ENCODE measurements at regions not wholly inside any gene's neighbourhood (a gene's known extent, or its start where the extent isn't known, plus 50 kb on each side); places are given as distances from the start of the nearest gene placed in this dataset.
"Not testable (repeated sequence)": the region's sequence is repeated elsewhere in the genome, so short reads cannot be mapped to it uniquely, and the experiment has no call there.

DNA sequence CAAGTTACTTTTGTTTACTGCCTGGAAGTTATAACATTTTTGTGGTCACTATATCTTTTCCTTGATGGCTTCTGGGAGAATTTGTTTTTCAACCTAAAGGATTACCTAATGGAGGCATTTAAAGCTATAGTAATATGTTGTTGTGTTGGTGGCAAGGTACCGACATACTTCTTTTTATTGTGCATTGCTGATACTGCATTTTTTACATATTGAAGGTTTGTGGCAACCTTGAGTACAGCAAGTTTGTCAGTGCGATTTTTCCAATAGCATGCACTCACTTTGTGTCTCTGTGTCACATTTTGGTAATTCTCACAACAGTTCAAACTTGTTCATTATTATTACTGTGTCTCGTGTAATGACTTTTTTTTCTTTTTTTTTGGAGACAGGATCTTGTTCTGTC is 246.3 kb downstream of the LRRC70 start:
- Histone ChIP-seq H3K4me1 (ENCODE audit: control insufficient read depth in 1 of 2, insufficient read depth in 2 of 2, low read length in 2 of 2) (no peaks in the 10 kb centered on the region), H3K9me3 (ENCODE audit: control insufficient read depth, low read length) (no peaks in the 10 kb centered on the region), H3K27ac (ENCODE audit: low read depth in 1 of 2, low read length in 2 of 2) (no peak overlapping the region), H3K4me3 (ENCODE audit: low read length in 2 of 2) (no peak overlapping the region), H3K36me3 (ENCODE audit: control insufficient read depth in 1 of 2, insufficient read depth in 2 of 2, low read length in 1 of 2) (no peaks in the 10 kb centered on the region), H3K27me3 (ENCODE audit: control insufficient read depth in 1 of 2, insufficient read depth in 2 of 2, low read length in 1 of 2) (no peaks in the 10 kb centered on the region)
- intact Hi-C loops (cut with DNase I), result no loop called here
- ATAC-seq (ENCODE audit: low FRiP score) (no peak), DNase-seq (no peak)
- 84 to 89% methylated on average over 3 of the region's 3 CpGs for WGBS, 2 donors

DNA sequence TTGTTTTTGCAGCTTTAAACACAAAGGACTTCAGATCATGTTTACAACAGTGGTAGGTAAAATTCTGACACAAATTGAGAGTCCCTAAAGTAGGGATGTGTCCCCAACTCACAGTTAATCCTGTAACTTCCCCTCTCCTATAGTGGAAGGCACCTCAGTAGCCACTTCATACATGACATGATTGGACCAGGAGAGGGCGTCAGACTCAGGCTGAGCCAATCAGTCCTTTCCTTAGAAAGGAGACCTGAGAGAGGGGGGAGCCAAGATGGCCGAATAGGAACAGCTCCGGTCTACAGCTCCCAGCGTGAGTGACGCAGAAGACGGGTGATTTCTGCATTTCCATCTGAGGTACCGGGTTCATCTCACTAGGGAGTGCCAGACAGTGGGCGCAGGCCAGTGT is 238.4 kb downstream of the LRRC70 start:
- ATAC-seq (ENCODE audit: low FRiP score); H3K9me3 ChIP-seq (ENCODE audit: control insufficient read depth, low read length); H3K36me3 ChIP-seq (ENCODE audit: control insufficient read depth in 1 of 2, insufficient read depth in 2 of 2, low read length in 1 of 2); intact Hi-C loops (cut with DNase I); H3K27me3 ChIP-seq (ENCODE audit: control insufficient read depth in 1 of 2, insufficient read depth in 2 of 2, low read length in 1 of 2); H3K4me1 ChIP-seq (ENCODE audit: control insufficient read depth in 1 of 2, insufficient read depth in 2 of 2, low read length in 2 of 2); H3K4me3 ChIP-seq (ENCODE audit: low read length in 2 of 2); H3K27ac ChIP-seq (ENCODE audit: low read depth in 1 of 2, low read length in 2 of 2); DNase-seq: not testable (repeated sequence)
- WGBS, 2 donors, result 75 to 93% methylated on average over 3 to 6 of the region's 8 CpGs

DNA sequence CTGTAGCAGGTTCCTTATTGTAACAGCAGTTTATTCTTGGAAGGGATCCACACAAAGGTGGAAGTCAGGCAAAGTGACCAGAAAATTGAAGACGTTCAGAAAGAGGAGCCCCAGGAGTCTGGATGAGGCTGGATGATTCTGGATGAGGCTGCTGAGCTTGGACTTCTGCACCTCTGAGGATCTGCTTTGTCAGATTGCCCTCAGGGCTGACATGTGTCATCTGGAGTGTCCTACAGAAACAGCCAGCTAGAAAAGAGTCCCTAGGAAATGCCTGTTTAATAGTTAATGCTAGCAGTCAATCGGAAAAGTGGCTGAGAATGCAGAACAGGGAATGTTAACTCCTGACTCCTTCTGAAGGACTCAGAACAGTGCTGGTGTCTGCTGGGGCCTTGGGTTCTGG is 236.4 kb downstream of the LRRC70 start:
- Histone ChIP-seq H3K27ac (ENCODE audit: low read depth in 1 of 2, low read length in 2 of 2) (no peak overlapping the region), H3K9me3 (ENCODE audit: control insufficient read depth, low read length) (no peaks in the 10 kb centered on the region), H3K36me3 (ENCODE audit: control insufficient read depth in 1 of 2, insufficient read depth in 2 of 2, low read length in 1 of 2) (no peaks in the 10 kb centered on the region), H3K4me1 (ENCODE audit: control insufficient read depth in 1 of 2, insufficient read depth in 2 of 2, low read length in 2 of 2) (peaks cover 0 to 2% of the 10 kb centered on the region in 2 donors), H3K27me3 (ENCODE audit: control insufficient read depth in 1 of 2, insufficient read depth in 2 of 2, low read length in 1 of 2) (no peaks in the 10 kb centered on the region), H3K4me3 (ENCODE audit: low read length in 2 of 2) (no peak overlapping the region)
- DNase-seq, result no peak
- ATAC-seq (ENCODE audit: low FRiP score), result no peak
- intact Hi-C loops (cut with DNase I), result no loop called here
- WGBS, 2 donors, result 54 to 64% methylated on average over 2 of the region's 2 CpGs

DNA sequence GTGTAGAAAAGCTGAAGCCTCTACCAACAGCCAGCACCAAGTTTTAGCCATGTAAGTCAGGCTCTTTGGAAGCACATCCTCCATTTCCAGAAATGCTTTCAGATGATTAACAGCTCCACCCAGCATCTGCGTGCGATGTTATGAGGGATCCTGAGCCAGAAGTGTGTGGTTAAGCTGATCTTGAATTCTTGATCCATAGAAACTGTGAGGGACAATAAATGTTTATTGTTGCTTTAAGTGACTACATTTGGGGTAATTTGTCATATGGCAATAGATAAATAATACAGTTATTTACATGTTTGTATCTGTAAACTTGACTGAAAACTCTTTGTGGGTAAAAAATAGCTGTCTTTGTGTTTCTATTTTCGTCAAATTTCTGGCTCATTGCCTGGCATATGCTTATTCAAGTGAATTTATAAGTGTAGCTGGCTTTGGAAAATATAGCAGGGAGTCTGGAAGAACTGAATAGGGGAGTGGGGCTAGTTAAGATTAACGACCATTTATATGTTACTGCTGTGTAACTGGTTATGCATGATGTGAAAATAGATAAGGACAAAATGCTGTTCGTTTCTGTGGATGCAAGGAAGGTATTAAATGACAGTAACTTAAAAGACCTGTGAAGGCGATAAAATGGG is 234.1 kb downstream of the LRRC70 start:
- Histone ChIP-seq H3K27ac (ENCODE audit: low read depth in 1 of 2, low read length in 2 of 2) (no peak overlapping the region), H3K36me3 (ENCODE audit: control insufficient read depth in 1 of 2, insufficient read depth in 2 of 2, low read length in 1 of 2) (no peaks in the 10 kb centered on the region), H3K4me3 (ENCODE audit: low read length in 2 of 2) (no peak overlapping the region), H3K9me3 (ENCODE audit: control insufficient read depth, low read length) (no peaks in the 10 kb centered on the region), H3K27me3 (ENCODE audit: control insufficient read depth in 1 of 2, insufficient read depth in 2 of 2, low read length in 1 of 2) (no peaks in the 10 kb centered on the region), H3K4me1 (ENCODE audit: control insufficient read depth in 1 of 2, insufficient read depth in 2 of 2, low read length in 2 of 2) (peaks cover 0 to 3% of the 10 kb centered on the region in 2 donors)
- DNase-seq (no peak), ATAC-seq (ENCODE audit: low FRiP score) (no peak)
- intact Hi-C loops (cut with DNase I), result no loop called here
- WGBS, 2 donors, result 17 to 21% methylated on average over 6 of the region's 6 CpGs

DNA sequence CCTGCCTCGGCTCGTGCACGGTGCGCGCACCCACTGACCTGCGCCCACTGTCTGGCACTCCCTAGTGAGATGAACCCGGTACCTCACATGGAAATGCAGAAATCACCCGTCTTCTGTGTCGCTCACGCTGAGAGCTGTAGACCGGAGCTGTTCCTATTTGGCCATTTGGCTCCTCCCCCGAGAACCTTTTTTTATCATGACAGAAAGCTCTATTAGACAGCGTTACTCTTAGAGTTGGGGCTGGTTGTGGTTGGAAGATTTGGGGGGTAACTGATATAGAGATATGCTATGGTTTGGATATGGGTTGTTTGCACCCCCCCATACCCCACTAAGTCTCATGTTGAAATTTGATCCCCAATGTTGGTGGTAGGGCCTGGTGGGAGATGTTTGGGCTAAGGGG is 226.2 kb downstream of the LRRC70 start:
- WGBS, 2 donors, result 80 to 97% methylated on average over 7 to 13 of the region's 13 CpGs
- DNase-seq; H3K36me3 ChIP-seq (ENCODE audit: control insufficient read depth in 1 of 2, insufficient read depth in 2 of 2, low read length in 1 of 2); intact Hi-C loops (cut with DNase I); H3K27ac ChIP-seq (ENCODE audit: low read depth in 1 of 2, low read length in 2 of 2); H3K9me3 ChIP-seq (ENCODE audit: control insufficient read depth, low read length); H3K4me1 ChIP-seq (ENCODE audit: control insufficient read depth in 1 of 2, insufficient read depth in 2 of 2, low read length in 2 of 2); H3K27me3 ChIP-seq (ENCODE audit: control insufficient read depth in 1 of 2, insufficient read depth in 2 of 2, low read length in 1 of 2); H3K4me3 ChIP-seq (ENCODE audit: low read length in 2 of 2); ATAC-seq (ENCODE audit: low FRiP score): not testable (repeated sequence)

DNA sequence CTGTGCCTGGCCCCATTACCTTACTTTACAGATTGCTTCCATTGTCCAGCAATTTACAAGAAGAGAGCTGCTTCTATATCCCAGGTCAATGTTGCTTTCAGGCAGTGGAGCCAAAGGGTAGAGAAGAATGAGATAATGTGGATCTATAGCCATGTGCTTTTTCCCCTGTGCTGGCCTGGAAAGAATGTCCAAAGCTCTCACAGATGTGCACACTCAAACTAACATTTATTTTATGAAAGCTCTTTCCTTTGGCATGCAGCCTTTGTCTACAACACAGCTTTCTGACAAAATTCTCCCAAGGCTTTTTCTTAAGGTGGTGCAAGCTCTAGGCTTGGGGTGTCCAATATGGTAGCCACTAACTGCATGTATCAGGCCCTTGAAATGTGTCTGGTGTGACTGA is 217.3 kb downstream of the LRRC70 start:
- DNase-seq, result no peak
- H3K27ac ChIP-seq (ENCODE audit: low read depth in 1 of 2, low read length in 2 of 2), result no peak overlapping the region
- intact Hi-C loops (cut with DNase I), result no loop called here
- no peaks in the 10 kb centered on the region for H3K36me3 ChIP-seq (ENCODE audit: control insufficient read depth in 1 of 2, insufficient read depth in 2 of 2, low read length in 1 of 2)
- no peaks in the 10 kb centered on the region for H3K27me3 ChIP-seq (ENCODE audit: control insufficient read depth in 1 of 2, insufficient read depth in 2 of 2, low read length in 1 of 2)
- no peaks in the 10 kb centered on the region for H3K9me3 ChIP-seq (ENCODE audit: control insufficient read depth, low read length)
- H3K4me3 ChIP-seq (ENCODE audit: low read length in 2 of 2), result no peak overlapping the region
- H3K4me1 ChIP-seq (ENCODE audit: control insufficient read depth in 1 of 2, insufficient read depth in 2 of 2, low read length in 2 of 2), result no peaks in the 10 kb centered on the region
- no peak for ATAC-seq (ENCODE audit: low FRiP score)

DNA sequence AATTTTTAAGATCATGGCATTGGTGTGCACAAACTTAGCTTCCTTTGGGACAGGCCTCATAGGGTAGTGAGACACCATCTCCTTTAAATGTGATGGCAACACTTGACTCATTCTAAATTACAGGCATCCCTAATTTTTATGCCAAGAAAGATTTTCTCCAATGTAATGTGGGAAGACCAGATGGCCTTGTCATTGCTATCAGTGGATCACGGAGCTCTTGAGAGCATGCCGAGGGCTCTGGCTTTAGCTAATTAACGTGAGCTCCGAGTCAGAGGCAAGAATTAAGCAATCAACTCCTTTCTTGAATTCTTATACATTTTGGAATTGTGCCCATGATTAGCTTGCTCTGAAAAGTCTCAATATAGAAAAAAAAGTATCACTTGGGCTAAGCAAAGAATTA is 215.8 kb downstream of the LRRC70 start:
- Histone ChIP-seq H3K27ac (ENCODE audit: low read depth in 1 of 2, low read length in 2 of 2) (no peak overlapping the region), H3K9me3 (ENCODE audit: control insufficient read depth, low read length) (no peaks in the 10 kb centered on the region), H3K27me3 (ENCODE audit: control insufficient read depth in 1 of 2, insufficient read depth in 2 of 2, low read length in 1 of 2) (no peaks in the 10 kb centered on the region), H3K4me1 (ENCODE audit: control insufficient read depth in 1 of 2, insufficient read depth in 2 of 2, low read length in 2 of 2) (no peaks in the 10 kb centered on the region), H3K4me3 (ENCODE audit: low read length in 2 of 2) (no peak overlapping the region), H3K36me3 (ENCODE audit: control insufficient read depth in 1 of 2, insufficient read depth in 2 of 2, low read length in 1 of 2) (no peaks in the 10 kb centered on the region)
- DNase-seq, result no peak
- intact Hi-C loops (cut with DNase I), result no loop called here
- no peak for ATAC-seq (ENCODE audit: low FRiP score)
- 82 to 85% methylated on average over 4 of the region's 4 CpGs for WGBS, 2 donors

DNA sequence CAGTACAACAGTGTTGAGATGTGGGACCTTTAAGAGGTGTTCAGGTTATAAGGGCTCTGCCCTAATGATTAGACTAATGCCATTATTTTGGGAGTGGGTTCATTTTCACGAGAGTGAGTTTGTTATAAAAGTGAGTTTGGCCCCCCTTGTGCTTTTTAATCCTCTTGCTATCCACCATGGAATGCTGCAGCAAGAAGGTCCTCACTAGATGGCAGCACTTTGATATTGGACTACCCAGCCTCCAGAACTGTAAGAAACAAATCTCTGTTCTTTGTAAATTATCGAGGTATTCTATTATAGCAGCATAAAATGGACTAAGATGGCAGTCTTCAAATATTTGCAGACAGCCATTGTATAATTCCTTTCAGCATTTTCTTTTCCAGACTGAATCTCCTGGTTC is 212.4 kb downstream of the LRRC70 start:
- no peaks in the 10 kb centered on the region for H3K27me3 ChIP-seq (ENCODE audit: control insufficient read depth in 1 of 2, insufficient read depth in 2 of 2, low read length in 1 of 2)
- 40 to 50% methylated on average over 2 of the region's 2 CpGs for WGBS, 2 donors
- DNase-seq, result no peak
- peaks cover 1% of the 10 kb centered on the region for H3K9me3 ChIP-seq (ENCODE audit: control insufficient read depth, low read length)
- intact Hi-C loops (cut with DNase I), result no loop called here
- H3K36me3 ChIP-seq (ENCODE audit: control insufficient read depth in 1 of 2, insufficient read depth in 2 of 2, low read length in 1 of 2), result no peaks in the 10 kb centered on the region
- no peaks in the 10 kb centered on the region for H3K4me1 ChIP-seq (ENCODE audit: control insufficient read depth in 1 of 2, insufficient read depth in 2 of 2, low read length in 2 of 2)
- no peak overlapping the region for H3K27ac ChIP-seq (ENCODE audit: low read depth in 1 of 2, low read length in 2 of 2)
- no peak for ATAC-seq (ENCODE audit: low FRiP score)
- H3K4me3 ChIP-seq (ENCODE audit: low read length in 2 of 2), result no peak overlapping the region

DNA sequence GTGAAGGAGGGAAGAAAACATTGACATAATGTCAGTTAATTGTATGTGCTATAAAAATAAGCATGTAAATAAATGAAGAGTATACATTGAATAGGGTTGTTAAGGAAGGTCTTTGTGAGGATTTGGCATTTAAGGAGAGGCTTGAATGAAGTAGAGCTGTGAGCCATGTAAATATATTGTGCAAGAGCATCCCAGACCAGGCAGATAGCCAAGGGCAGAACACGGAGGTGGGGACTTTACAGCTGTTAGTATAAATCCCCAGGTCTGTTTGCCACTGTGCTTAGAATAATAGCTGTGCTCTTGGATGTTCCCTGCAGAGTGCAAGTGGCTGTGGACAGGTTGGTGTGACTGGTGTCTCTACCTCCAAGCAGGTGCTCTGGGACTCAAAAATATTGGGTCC is 211.7 kb downstream of the LRRC70 start:
- 24 to 33% methylated on average over 1 of the region's 1 CpG for WGBS, 2 donors
- Histone ChIP-seq H3K9me3 (ENCODE audit: control insufficient read depth, low read length) (peaks cover 1% of the 10 kb centered on the region), H3K27ac (ENCODE audit: low read depth in 1 of 2, low read length in 2 of 2) (no peak overlapping the region), H3K36me3 (ENCODE audit: control insufficient read depth in 1 of 2, insufficient read depth in 2 of 2, low read length in 1 of 2) (no peaks in the 10 kb centered on the region), H3K27me3 (ENCODE audit: control insufficient read depth in 1 of 2, insufficient read depth in 2 of 2, low read length in 1 of 2) (no peaks in the 10 kb centered on the region), H3K4me1 (ENCODE audit: control insufficient read depth in 1 of 2, insufficient read depth in 2 of 2, low read length in 2 of 2) (no peaks in the 10 kb centered on the region), H3K4me3 (ENCODE audit: low read length in 2 of 2) (no peak overlapping the region)
- ATAC-seq (ENCODE audit: low FRiP score) (peak; percentile 48), DNase-seq (no peak)
- intact Hi-C loops (cut with DNase I), result no loop called here

Measured in aorta (tissue), 5 donors.